ENCODE measurements at regions not wholly inside any gene's neighbourhood (a gene's known extent, or its start where the extent isn't known, plus 50 kb on each side); places are given as distances from the start of the nearest gene placed in this dataset.
"Not testable (repeated sequence)": the region's sequence is repeated elsewhere in the genome, so short reads cannot be mapped to it uniquely, and the experiment has no call there.

DNA sequence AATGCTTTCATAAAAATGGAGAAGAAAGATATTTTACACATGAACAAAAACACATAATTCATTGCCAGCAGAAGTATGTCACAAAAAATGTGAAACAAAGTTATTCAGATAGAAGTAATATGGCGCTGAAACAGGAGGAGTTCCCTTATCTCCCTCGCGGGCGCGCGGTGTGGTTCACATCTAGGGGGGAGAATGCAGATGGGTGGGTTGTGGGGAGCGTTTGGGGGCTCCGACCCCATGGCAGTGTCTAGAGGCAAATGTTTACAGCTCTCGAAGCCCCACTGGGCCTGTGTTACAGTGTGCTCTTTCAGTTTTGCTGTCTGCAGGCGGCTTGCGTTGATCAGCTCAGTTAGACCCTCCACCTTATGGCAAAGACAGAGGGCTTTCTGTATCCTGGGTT, 297.5 kb downstream of the CGGBP1 start:
- TF ChIP-seq POLR2A (IDR thresholded peaks at IDR 0.05) = no peak
- no peak for TF ChIP-seq CTCF (IDR thresholded peaks at IDR 0.05)
- no peak overlapping the region for H3K4me3 ChIP-seq (ENCODE audit: low read depth, poor library complexity, severe bottlenecking)
- no peak for DNase-seq (ENCODE audit: low spot score in 2 of 2)
- intact Hi-C loops (cut with DNase I; ENCODE audit: low total_unique reads) = no loop called here
- WGBS, 2 donors = 92 to 97% methylated on average over 11 of the region's 11 CpGs

GRCh38 chr3:87756616-87757015, 302.2 kb downstream of the CGGBP1 start:
- TF ChIP-seq POLR2A (IDR thresholded peaks at IDR 0.05) (no peak), CTCF (IDR thresholded peaks at IDR 0.05) (no peak)
- intact Hi-C loops (cut with DNase I; ENCODE audit: low total_unique reads) = no loop called here
- no peak for DNase-seq (ENCODE audit: low spot score in 2 of 2)
- no peak overlapping the region for H3K4me3 ChIP-seq (ENCODE audit: low read depth, poor library complexity, severe bottlenecking)
- 71% methylated on average over 1 of the region's 1 CpG for WGBS, 2 donors

- intact Hi-C loops (cut with DNase I; ENCODE audit: low total_unique reads) = no loop called here
- no peak overlapping the region for H3K4me3 ChIP-seq (ENCODE audit: low read depth, poor library complexity, severe bottlenecking)
- no peak for TF ChIP-seq CTCF (IDR thresholded peaks at IDR 0.05)
- no peak for TF ChIP-seq POLR2A (IDR thresholded peaks at IDR 0.05)
- no peak for DNase-seq (ENCODE audit: low spot score in 2 of 2)
Measured at GRCh38 chr3:87755852-87756251, 303.0 kb downstream of the CGGBP1 start.

- DNase-seq (ENCODE audit: low spot score in 2 of 2) = no peak
- no peak overlapping the region for H3K4me3 ChIP-seq (ENCODE audit: low read depth, poor library complexity, severe bottlenecking)
- no peak for TF ChIP-seq CTCF (IDR thresholded peaks at IDR 0.05)
- TF ChIP-seq POLR2A (IDR thresholded peaks at IDR 0.05) = no peak
- 84 to 89% methylated on average over 2 of the region's 2 CpGs for WGBS, 2 donors
- intact Hi-C loops (cut with DNase I; ENCODE audit: low total_unique reads) = no loop called here
Measured at GRCh38 chr3:87742250-87742649, 316.6 kb downstream of the CGGBP1 start.

DNA sequence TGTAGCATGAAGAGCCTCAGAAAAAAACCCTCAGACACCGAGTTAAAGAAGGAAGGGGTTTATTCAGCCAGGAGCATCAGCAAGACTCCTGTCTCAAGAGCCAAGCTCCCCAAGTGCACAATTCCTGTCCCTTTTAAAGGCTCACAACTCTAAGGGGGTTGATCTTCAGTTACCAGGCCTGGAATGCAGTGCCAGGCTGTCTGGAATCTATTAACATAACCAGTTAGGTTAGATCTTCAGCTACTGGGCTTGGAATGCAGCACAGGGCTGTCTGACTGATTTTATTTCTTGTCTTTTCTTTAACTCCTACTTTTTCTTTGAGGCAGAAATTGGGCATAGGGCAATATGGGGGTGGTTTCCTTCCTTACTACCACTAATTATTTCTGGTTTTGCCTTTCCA, 317.9 kb downstream of the CGGBP1 start:
- WGBS, 2 donors = 75 to 94% methylated on average over 1 of the region's 1 CpG
- H3K4me3 ChIP-seq (ENCODE audit: low read depth, poor library complexity, severe bottlenecking); DNase-seq (ENCODE audit: low spot score in 2 of 2); intact Hi-C loops (cut with DNase I; ENCODE audit: low total_unique reads): not testable (repeated sequence)

DNA sequence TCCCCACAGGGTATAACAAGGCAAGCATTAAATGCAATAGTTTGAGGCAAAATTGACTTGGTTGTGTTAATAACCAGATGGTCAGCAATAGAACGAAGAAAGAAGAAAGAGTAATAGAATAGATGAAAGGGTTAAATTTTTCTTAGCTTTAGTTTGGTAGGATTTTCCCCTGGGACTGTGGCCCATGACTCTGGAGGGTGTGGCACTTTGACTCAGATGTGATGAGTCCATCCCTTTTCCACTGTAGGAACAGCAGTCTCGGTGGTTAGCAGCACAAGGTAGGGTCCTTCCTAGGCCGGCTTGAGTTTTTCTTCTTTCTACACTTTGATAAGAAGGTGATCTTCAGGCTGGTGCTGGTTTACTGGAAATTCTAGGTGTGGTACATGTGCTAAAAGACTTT, 321.0 kb downstream of the CGGBP1 start:
- not testable (repeated sequence) for H3K4me3 ChIP-seq (ENCODE audit: low read depth, poor library complexity, severe bottlenecking)
- 58 to 74% methylated on average over 3 of the region's 3 CpGs for WGBS, 2 donors

GRCh38 chr3:87733671-87734367, 325.0 kb downstream of the CGGBP1 start:
- 48 to 56% methylated on average over 10 of the region's 10 CpGs for WGBS, 2 donors
- H3K4me3 ChIP-seq (ENCODE audit: low read depth, poor library complexity, severe bottlenecking) = no peak overlapping the region
- DNase-seq (ENCODE audit: low spot score in 2 of 2) = peak in 1 of 2 donors; percentile 23
- intact Hi-C loops (cut with DNase I; ENCODE audit: low total_unique reads) = no loop called here
- TF ChIP-seq POLR2A (IDR thresholded peaks at IDR 0.05) (no peak), CTCF (IDR thresholded peaks at IDR 0.05) (no peak)

More for the DNA sequence above, 321.0 kb downstream of the CGGBP1 start:
- intact Hi-C loops (cut with DNase I; ENCODE audit: low total_unique reads); DNase-seq (ENCODE audit: low spot score in 2 of 2): not testable (repeated sequence)

Measured in lower leg skin (tissue), 4 donors.